OCI-LY3 (cell line): ENCODE measurements at regions not wholly inside any gene's neighbourhood (a gene's known extent, or its start where the extent isn't known, plus 50 kb on each side); places are given as distances from the start of the nearest gene placed in this dataset.

ENCODE experiments used
- H2AFZ ChIP-seq: fragments of 200-600, 300-600 bp; shearing (Covaris generic); 2 replicates; pipeline ENCODE4 v1.6.0; 2014; ENCODE audit warnings: antibody characterized with exemption, low read depth, low read length
- H3K27ac ChIP-seq: fragments of 200-600, 300-600 bp; sonication (generic); 2 replicates; pipeline ENCODE4 v1.5.1; 2014; ENCODE audit warnings: mild to moderate bottlenecking, low read length, moderate library complexity, mixed read lengths
- H3K27me3 ChIP-seq: fragments of 200-600, 300-600 bp; sonication (generic); 2 replicates; pipeline ENCODE4 v1.6.1; 2014; ENCODE audit warnings: low read depth, low read length, mixed read lengths
- H3K36me3 ChIP-seq: fragments of 200-600, 300-600 bp; sonication (generic); replicated peaks from 2 replicates; pipeline ENCODE3; 2014; ENCODE audit warnings: low read depth, low read length, mixed read lengths
- H3K4me1 ChIP-seq: fragments of 300-600, 200-600 bp; sonication (generic); 2 replicates; pipeline ENCODE4 v1.6.1; 2014; ENCODE audit warnings: low read length, mixed read lengths
- H3K4me2 ChIP-seq: fragments of 200-600, 300-600 bp; sonication (generic); 2 replicates; pipeline ENCODE4 v1.6.1; 2014; ENCODE audit warnings: low read length, mixed read lengths
- H3K4me3 ChIP-seq: fragments of 300-600, 200-600 bp; sonication (generic); 2 replicates; pipeline ENCODE4 v1.5.1; 2014; ENCODE audit warnings: antibody characterized with exemption, mild to moderate bottlenecking, low read length, moderate library complexity
- H3K79me2 ChIP-seq: fragments of 300-600, 200-600 bp; shearing (Covaris generic); 2 replicates; pipeline ENCODE4 v1.6.1; 2014; ENCODE audit warnings: mild to moderate bottlenecking, low read length, mixed read lengths
- H3K9ac ChIP-seq: fragments of 300-600, 200-600 bp; shearing (Covaris generic); 2 replicates; pipeline ENCODE4 v1.6.0; 2014; ENCODE audit warnings: mild to moderate bottlenecking, low read length, moderate library complexity
- H3K9me3 ChIP-seq: fragments of 200-600, 300-600 bp; shearing (Covaris generic); 2 replicates; pipeline ENCODE4 v1.6.1; 2014; ENCODE audit warnings: low read length, mixed read lengths; ENCODE audit not compliant: insufficient read depth
- H4K20me1 ChIP-seq: fragments of 200-600, 300-600 bp; sonication (generic); 2 replicates; pipeline ENCODE4 v1.6.1; 2016; ENCODE audit warnings: low read length, mixed read lengths; ENCODE audit not compliant: insufficient read depth
- CTCF ChIP-seq: fragments of 200-600, 300-600 bp; sonication (generic); IDR thresholded peaks from 2 replicates; pipeline ENCODE4 v1.5.1; 2014; ENCODE audit warnings: antibody characterized with exemption, low read length, low read depth
- EZH2phosphoT487 ChIP-seq: fragments of 200-600 bp; shearing (Covaris generic); IDR thresholded peaks from 2 replicates; pipeline ENCODE4 v1.6.1; 2018; ENCODE audit warnings: antibody characterized with exemption, mixed run types, low read depth

- no peaks in the 10 kb centered on the region for H3K9me3 ChIP-seq
- no peak overlapping the region for H3K27ac ChIP-seq
- H3K27me3 ChIP-seq = no peaks in the 10 kb centered on the region
- no peak overlapping the region for H3K4me3 ChIP-seq
- H3K79me2 ChIP-seq = no peaks in the 10 kb centered on the region
- H4K20me1 ChIP-seq = no peaks in the 10 kb centered on the region
- TF ChIP-seq EZH2phosphoT487 (no peak), CTCF (no peak)
- H3K4me2 ChIP-seq = no peak overlapping the region
- H3K4me1 ChIP-seq = no peaks in the 10 kb centered on the region
- no peak overlapping the region for H3K9ac ChIP-seq
- H2AFZ ChIP-seq = no peak overlapping the region
- H3K36me3 ChIP-seq = no peaks in the 10 kb centered on the region
Observed at GRCh38 chr2:235430366-235431083, 63.3 kb upstream of the AGAP1 start.

- H2AFZ ChIP-seq = no peak overlapping the region
- no peaks in the 10 kb centered on the region for H3K9me3 ChIP-seq
- no peaks in the 10 kb centered on the region for H3K4me1 ChIP-seq
- TF ChIP-seq CTCF (no peak), EZH2phosphoT487 (no peak)
- H4K20me1 ChIP-seq = no peaks in the 10 kb centered on the region
- no peak overlapping the region for H3K27ac ChIP-seq
- H3K9ac ChIP-seq = no peak overlapping the region
- H3K4me3 ChIP-seq = no peak overlapping the region
- no peaks in the 10 kb centered on the region for H3K36me3 ChIP-seq
- H3K27me3 ChIP-seq = no peaks in the 10 kb centered on the region
- H3K4me2 ChIP-seq = no peak overlapping the region
- no peaks in the 10 kb centered on the region for H3K79me2 ChIP-seq
Observed at GRCh38 chr2:235432741-235433520, 60.9 kb upstream of the AGAP1 start.

- H3K4me2 ChIP-seq = no peak overlapping the region
Observed at GRCh38 chr2:235433860-235434259, 60.0 kb upstream of the AGAP1 start.

More at GRCh38 chr2:235433860-235434259, 60.0 kb upstream of the AGAP1 start:
- Histone ChIP-seq H4K20me1 (no peaks in the 10 kb centered on the region), H3K79me2 (no peaks in the 10 kb centered on the region), H3K9me3 (no peaks in the 10 kb centered on the region), H3K27me3 (no peaks in the 10 kb centered on the region), H3K36me3 (no peaks in the 10 kb centered on the region), H3K9ac (no peak overlapping the region), H3K4me1 (no peaks in the 10 kb centered on the region), H2AFZ (no peak overlapping the region), H3K27ac (no peak overlapping the region), H3K4me3 (no peak overlapping the region)
- TF ChIP-seq CTCF = no peak
- TF ChIP-seq EZH2phosphoT487 = no peak
